SK-N-SH (cell line): ENCODE measurements at regions not wholly inside any gene's neighbourhood (a gene's known extent, or its start where the extent isn't known, plus 50 kb on each side); places are given as distances from the start of the nearest gene placed in this dataset.

Source experiments
- CHD2 ChIP-seq: fragments of 150-350 bp; IDR thresholded peaks from 2 replicates; pipeline ENCODE4 v1.6.1; 2018; ENCODE audit warnings: low read length; ENCODE audit not compliant: partially characterized antibody
- EP300 ChIP-seq, 2 experiments: IDR thresholded peaks; 2 replicates each; pipeline versions ENCODE4 v1.4.0 to v1.6.1; 2012; ENCODE audit warnings: borderline replicate concordance in 1 of 2, low read depth in 1 of 2, low read length in 1 of 2
- EZH2phosphoT487 ChIP-seq: fragments of 200-600 bp; sonication (generic); IDR thresholded peaks from 2 replicates; pipeline ENCODE4 v1.6.1; 2017; ENCODE audit warnings: low read depth, mixed run types, mild to moderate bottlenecking, antibody characterized with exemption, moderate library complexity, borderline replicate concordance
- FOXJ3 ChIP-seq: sonication (generic); formaldehyde crosslinking; IDR thresholded peaks from 2 replicates; pipeline ENCODE4 v1.5.1; 2020; ENCODE audit warnings: mild to moderate bottlenecking, missing genetic modification reagents
- PBX3 ChIP-seq: IDR thresholded peaks from 2 replicates; pipeline ENCODE4; 2012
- POLR2AphosphoS5 ChIP-seq: IDR thresholded peaks from 2 replicates; pipeline ENCODE4 v1.6.1; 2012; ENCODE audit warnings: low read depth, low read length
- RAD21 ChIP-seq: IDR thresholded peaks from 2 replicates; pipeline ENCODE4 v1.6.1; 2012; ENCODE audit warnings: mild to moderate bottlenecking, low read length
- RXRA ChIP-seq: IDR thresholded peaks from 2 replicates; pipeline ENCODE4 v1.4.0; 2012; ENCODE audit warnings: low read depth, mild to moderate bottlenecking, borderline replicate concordance
- TAF1 ChIP-seq: IDR thresholded peaks from 2 replicates; pipeline ENCODE4 v1.6.1; 2012; ENCODE audit warnings: low read depth, mild to moderate bottlenecking, low read length, moderate library complexity, borderline replicate concordance
- ZBTB33 ChIP-seq: IDR thresholded peaks from 2 replicates; pipeline ENCODE4 v1.4.0; 2012; ENCODE audit warnings: low read depth, borderline replicate concordance
- TF ChIP-seq, protein P1 (sequence below): fragments of 200-600 bp; sonication (generic); IDR thresholded peaks from 2 replicates; pipeline ENCODE4 v1.6.1; 2017; ENCODE audit warnings: antibody characterized with exemption, mild to moderate bottlenecking, moderate library complexity
- TF ChIP-seq, protein P2 (sequence below): fragments of 150-350 bp; IDR thresholded peaks from 2 replicates; pipeline ENCODE4 v1.6.1; 2017; ENCODE audit warnings: antibody characterized with exemption, low read length, low read depth, borderline replicate concordance

- TF ChIP-seq, protein P1, sequence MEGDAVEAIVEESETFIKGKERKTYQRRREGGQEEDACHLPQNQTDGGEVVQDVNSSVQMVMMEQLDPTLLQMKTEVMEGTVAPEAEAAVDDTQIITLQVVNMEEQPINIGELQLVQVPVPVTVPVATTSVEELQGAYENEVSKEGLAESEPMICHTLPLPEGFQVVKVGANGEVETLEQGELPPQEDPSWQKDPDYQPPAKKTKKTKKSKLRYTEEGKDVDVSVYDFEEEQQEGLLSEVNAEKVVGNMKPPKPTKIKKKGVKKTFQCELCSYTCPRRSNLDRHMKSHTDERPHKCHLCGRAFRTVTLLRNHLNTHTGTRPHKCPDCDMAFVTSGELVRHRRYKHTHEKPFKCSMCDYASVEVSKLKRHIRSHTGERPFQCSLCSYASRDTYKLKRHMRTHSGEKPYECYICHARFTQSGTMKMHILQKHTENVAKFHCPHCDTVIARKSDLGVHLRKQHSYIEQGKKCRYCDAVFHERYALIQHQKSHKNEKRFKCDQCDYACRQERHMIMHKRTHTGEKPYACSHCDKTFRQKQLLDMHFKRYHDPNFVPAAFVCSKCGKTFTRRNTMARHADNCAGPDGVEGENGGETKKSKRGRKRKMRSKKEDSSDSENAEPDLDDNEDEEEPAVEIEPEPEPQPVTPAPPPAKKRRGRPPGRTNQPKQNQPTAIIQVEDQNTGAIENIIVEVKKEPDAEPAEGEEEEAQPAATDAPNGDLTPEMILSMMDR: no peak
- TF ChIP-seq EP300 (IDR thresholded peaks at IDR 0.05; ENCODE audit: borderline replicate concordance in 1 of 2, low read depth in 1 of 2, low read length in 1 of 2): no peak
- no peak for TF ChIP-seq EZH2phosphoT487
- no peak for TF ChIP-seq CHD2
- no peak for TF ChIP-seq POLR2AphosphoS5
- no peak for TF ChIP-seq FOXJ3 (CRISPR knock-in tag)
- no peak for TF ChIP-seq PBX3
- no peak for TF ChIP-seq TAF1
- TF ChIP-seq RAD21: no peak
- TF ChIP-seq, protein P2, sequence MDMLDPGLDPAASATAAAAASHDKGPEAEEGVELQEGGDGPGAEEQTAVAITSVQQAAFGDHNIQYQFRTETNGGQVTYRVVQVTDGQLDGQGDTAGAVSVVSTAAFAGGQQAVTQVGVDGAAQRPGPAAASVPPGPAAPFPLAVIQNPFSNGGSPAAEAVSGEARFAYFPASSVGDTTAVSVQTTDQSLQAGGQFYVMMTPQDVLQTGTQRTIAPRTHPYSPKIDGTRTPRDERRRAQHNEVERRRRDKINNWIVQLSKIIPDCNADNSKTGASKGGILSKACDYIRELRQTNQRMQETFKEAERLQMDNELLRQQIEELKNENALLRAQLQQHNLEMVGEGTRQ: no peak
- no peak for TF ChIP-seq RXRA
- TF ChIP-seq ZBTB33: no peak
Observed at GRCh38 chr13:112145551-112146360, 78.8 kb downstream of the SOX1 start.
